LNCaP clone FGC (cell line): ENCODE measurements at regions not wholly inside any gene's neighbourhood (a gene's known extent, or its start where the extent isn't known, plus 50 kb on each side); places are given as distances from the start of the nearest gene placed in this dataset.
"Not testable (repeated sequence)": the region's sequence is repeated elsewhere in the genome, so short reads cannot be mapped to it uniquely, and the experiment has no call there.

Source experiments
- DNase-seq: peaks from one replicate; pipeline ENCODE4 v3.0.0-alpha.2; 2011; ENCODE audit warnings: low read depth
- H3K4me3 ChIP-seq: 2 replicates; pipeline ENCODE4 v1.5.1; 2011; ENCODE audit warnings: mild to moderate bottlenecking, low read depth, low read length, control low read depth
- CTCF ChIP-seq: IDR thresholded peaks from 2 replicates; pipeline ENCODE4 v1.5.1; 2012; ENCODE audit warnings: mild to moderate bottlenecking; ENCODE audit not compliant: control insufficient read depth, insufficient read depth; ENCODE audit errors: extremely low read depth

GRCh38 chr7:6990426-6991152 is 164.5 kb upstream of the CCZ1B start:
- not testable (repeated sequence) for H3K4me3 ChIP-seq

GRCh38 chr7:6991169-6991611 is 165.1 kb upstream of the CCZ1B start:
- not testable (repeated sequence) for H3K4me3 ChIP-seq, DNase-seq

More at GRCh38 chr7:6990426-6991152, 164.5 kb upstream of the CCZ1B start:
- DNase-seq = not testable (repeated sequence)

GRCh38 chr7:6991686-6992085 is 165.6 kb upstream of the CCZ1B start:
- not testable (repeated sequence) for H3K4me3 ChIP-seq, DNase-seq

GRCh38 chr7:6992133-6992532 is 166.1 kb upstream of the CCZ1B start:
- not testable (repeated sequence) for DNase-seq, H3K4me3 ChIP-seq

- H3K4me3 ChIP-seq, DNase-seq: not testable (repeated sequence)
These were observed 169.0 kb upstream of the CCZ1B start for GRCh38 chr7:6995026-6995425.

- H3K4me3 ChIP-seq, DNase-seq: not testable (repeated sequence)
These were observed 169.6 kb upstream of the CCZ1B start for GRCh38 chr7:6995493-6996289.

- not testable (repeated sequence) for H3K4me3 ChIP-seq, DNase-seq
These were observed 173.1 kb upstream of the CCZ1B start for GRCh38 chr7:6999067-6999666.

GRCh38 chr7:7002418-7003062 is 176.5 kb upstream of the CCZ1B start:
- no peak overlapping the region for H3K4me3 ChIP-seq
- TF ChIP-seq CTCF = no peak
- DNase-seq = no peak

GRCh38 chr7:7005303-7005702 is 177.0 kb upstream of the C1GALT1 start:
- TF ChIP-seq CTCF = no peak
- DNase-seq = no peak

GRCh38 chr7:7005949-7006348 is 176.4 kb upstream of the C1GALT1 start:
- H3K4me3 ChIP-seq, DNase-seq: not testable (repeated sequence)

More at GRCh38 chr7:7005303-7005702, 177.0 kb upstream of the C1GALT1 start:
- H3K4me3 ChIP-seq = no peak overlapping the region

- not testable (repeated sequence) for H3K4me3 ChIP-seq, DNase-seq
These were observed 171.1 kb upstream of the C1GALT1 start for GRCh38 chr7:7011241-7011640.

GRCh38 chr7:7011751-7012150 is 170.6 kb upstream of the C1GALT1 start:
- not testable (repeated sequence) for H3K4me3 ChIP-seq

More at GRCh38 chr7:7011751-7012150, 170.6 kb upstream of the C1GALT1 start:
- not testable (repeated sequence) for DNase-seq
